Smooth muscle cell (in vitro differentiated cells): ENCODE measurements at regions not wholly inside any gene's neighbourhood (a gene's known extent, or its start where the extent isn't known, plus 50 kb on each side); places are given as distances from the start of the nearest gene placed in this dataset.
"Not testable (repeated sequence)": the region's sequence is repeated elsewhere in the genome, so short reads cannot be mapped to it uniquely, and the experiment has no call there.

Experiments used
- DNase-seq: peaks from one replicate; lab custom pipeline; 2025; ENCODE audit not compliant: unreplicated experiment; lab: John Stamatoyannopoulos, UW
- H2AFZ ChIP-seq: fragments of 200-600 bp; sonication (generic); 2 replicates; pipeline ENCODE4 v1.6.0; 2016; ENCODE audit warnings: antibody characterized with exemption, low read depth, mild to moderate bottlenecking
- H3F3A ChIP-seq: fragments of 200-600 bp; sonication (generic); 2 replicates; pipeline ENCODE4 v1.6.0; 2017; ENCODE audit warnings: antibody characterized with exemption, low read depth
- H3K27ac ChIP-seq: fragments of 200-600 bp; sonication (generic); 2 replicates; pipeline ENCODE4 v1.5.1; 2016; ENCODE audit warnings: low read depth, mild to moderate bottlenecking
- H3K27me3 ChIP-seq: fragments of 200-600 bp; sonication (generic); 2 replicates; pipeline ENCODE4 v1.6.1; 2016; ENCODE audit warnings: low read depth, mild to moderate bottlenecking
- H3K36me3 ChIP-seq: fragments of 200-600 bp; sonication (generic); 2 replicates; pipeline ENCODE4 v1.5.1; 2016; ENCODE audit warnings: low read depth
- H3K4me1 ChIP-seq: fragments of 200-600 bp; sonication (generic); 2 replicates; pipeline ENCODE4 v1.5.1; 2016; ENCODE audit warnings: low read depth
- H3K4me2 ChIP-seq: fragments of 200-600 bp; sonication (generic); 2 replicates; pipeline ENCODE4 v1.6.0; 2016; ENCODE audit warnings: mild to moderate bottlenecking
- H3K4me3 ChIP-seq: fragments of 200-600 bp; sonication (generic); 2 replicates; pipeline ENCODE4 v1.5.1; 2016; ENCODE audit warnings: mild to moderate bottlenecking
- H3K79me2 ChIP-seq: fragments of 200-600 bp; sonication (generic); 2 replicates; pipeline ENCODE4 v1.6.0; 2016; ENCODE audit warnings: low read depth, mild to moderate bottlenecking
- H3K9ac ChIP-seq: fragments of 200-600 bp; sonication (generic); 2 replicates; pipeline ENCODE4 v1.6.0; 2016; ENCODE audit warnings: low read depth
- H3K9me3 ChIP-seq: fragments of 200-600 bp; sonication (generic); replicated peaks from 2 replicates; pipeline ENCODE4 v1.5.1; 2016; ENCODE audit warnings: low read depth
- H4K20me1 ChIP-seq: fragments of 200-600 bp; sonication (generic); 2 replicates; pipeline ENCODE4 v1.6.0; 2016; ENCODE audit warnings: low read depth
- WGBS: methylation state at CpG from one replicate; pipeline ENCODE4 v1.1.7; 2016; ENCODE audit warnings: low lambda C conversion rate; 5-methylcytosine and 5-hydroxymethylcytosine counted together
- TF ChIP-seq, protein P1 (sequence below): fragments of 200-600 bp; sonication (generic); IDR thresholded peaks from 2 replicates; pipeline ENCODE4 v1.5.1; 2017; ENCODE audit warnings: borderline replicate concordance, mild to moderate bottlenecking, antibody characterized with exemption; ENCODE audit not compliant: insufficient read depth, poor library complexity, severe bottlenecking

DNA sequence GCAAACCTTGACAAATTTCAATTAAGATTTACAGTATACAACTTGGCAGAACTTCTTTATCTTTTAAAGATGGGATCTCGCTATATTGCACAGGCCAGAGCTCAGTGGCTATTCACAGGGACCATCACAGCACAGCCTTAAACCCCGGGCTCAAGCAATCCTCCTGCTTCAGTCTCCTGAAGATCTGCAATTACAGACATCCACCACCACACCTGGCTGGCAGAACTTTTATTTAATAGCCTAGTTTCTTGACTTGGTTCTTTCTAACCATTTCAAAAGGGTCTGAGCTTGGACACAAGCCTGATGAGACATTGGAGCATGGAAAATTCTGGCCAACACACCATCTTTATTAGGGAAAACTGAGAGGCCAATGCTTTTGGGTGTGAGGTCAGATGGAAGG, 151.6 kb upstream of the KCNG1 start:
- WGBS, result 86% methylated on average over 2 of the region's 2 CpGs

DNA sequence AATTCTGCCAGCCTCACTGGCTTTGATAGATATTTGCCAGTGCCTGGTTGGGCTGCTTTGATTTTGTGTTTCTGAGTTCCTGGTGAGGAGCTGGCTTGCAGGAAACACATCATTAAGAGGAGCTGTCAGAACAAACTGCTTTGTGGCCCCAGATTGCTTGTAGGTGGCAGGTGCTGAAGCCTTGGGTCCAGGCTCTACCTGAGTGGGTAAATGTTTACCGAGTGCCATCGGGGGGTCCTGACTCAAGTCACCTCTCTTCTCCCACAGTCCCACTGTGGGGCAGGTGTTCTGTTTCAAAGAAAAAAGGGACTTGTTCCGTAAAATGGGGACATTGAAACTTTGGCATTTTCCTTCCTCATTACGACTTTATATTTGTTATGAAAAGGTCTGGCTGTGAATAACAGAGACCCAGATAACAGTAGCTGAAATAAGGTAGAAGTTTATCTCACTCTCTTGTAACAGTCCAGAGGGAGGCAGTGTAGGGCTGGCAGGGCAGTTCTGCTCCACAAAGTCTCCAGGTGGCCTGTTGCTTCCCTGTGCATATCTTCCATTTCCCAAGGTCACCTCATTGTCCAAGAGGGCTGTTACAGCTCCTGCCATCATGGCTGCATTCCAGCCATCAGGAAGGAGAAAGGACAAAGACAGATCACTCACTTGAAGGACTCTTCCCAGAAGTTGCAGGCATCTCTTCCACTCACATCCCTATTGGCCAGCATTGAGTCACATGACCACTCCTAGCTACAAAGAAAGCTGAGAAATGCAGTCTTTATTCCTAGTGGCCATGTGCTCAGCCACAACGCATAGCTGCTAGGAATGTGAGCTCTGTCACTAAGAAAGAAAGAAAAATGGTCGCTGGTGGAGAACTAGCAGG, 149.9 kb upstream of the KCNG1 start:
- Histone ChIP-seq H3K27me3 (no peaks in the 10 kb centered on the region), H3K27ac (no peak overlapping the region), H2AFZ (no peak overlapping the region), H3K9ac (no peak overlapping the region), H3K79me2 (no peaks in the 10 kb centered on the region), H3K4me2 (no peak overlapping the region), H3K9me3 (no peaks in the 10 kb centered on the region), H3F3A (no peaks in the 10 kb centered on the region), H4K20me1 (no peaks in the 10 kb centered on the region), H3K4me3 (no peak overlapping the region), H3K36me3 (no peaks in the 10 kb centered on the region), H3K4me1 (no peaks in the 10 kb centered on the region)
- 91% methylated on average over 6 of the region's 6 CpGs for WGBS
- TF ChIP-seq, protein P1, sequence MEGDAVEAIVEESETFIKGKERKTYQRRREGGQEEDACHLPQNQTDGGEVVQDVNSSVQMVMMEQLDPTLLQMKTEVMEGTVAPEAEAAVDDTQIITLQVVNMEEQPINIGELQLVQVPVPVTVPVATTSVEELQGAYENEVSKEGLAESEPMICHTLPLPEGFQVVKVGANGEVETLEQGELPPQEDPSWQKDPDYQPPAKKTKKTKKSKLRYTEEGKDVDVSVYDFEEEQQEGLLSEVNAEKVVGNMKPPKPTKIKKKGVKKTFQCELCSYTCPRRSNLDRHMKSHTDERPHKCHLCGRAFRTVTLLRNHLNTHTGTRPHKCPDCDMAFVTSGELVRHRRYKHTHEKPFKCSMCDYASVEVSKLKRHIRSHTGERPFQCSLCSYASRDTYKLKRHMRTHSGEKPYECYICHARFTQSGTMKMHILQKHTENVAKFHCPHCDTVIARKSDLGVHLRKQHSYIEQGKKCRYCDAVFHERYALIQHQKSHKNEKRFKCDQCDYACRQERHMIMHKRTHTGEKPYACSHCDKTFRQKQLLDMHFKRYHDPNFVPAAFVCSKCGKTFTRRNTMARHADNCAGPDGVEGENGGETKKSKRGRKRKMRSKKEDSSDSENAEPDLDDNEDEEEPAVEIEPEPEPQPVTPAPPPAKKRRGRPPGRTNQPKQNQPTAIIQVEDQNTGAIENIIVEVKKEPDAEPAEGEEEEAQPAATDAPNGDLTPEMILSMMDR, result no peak
- no peak for DNase-seq

More for the DNA sequence above, 151.6 kb upstream of the KCNG1 start:
- Histone ChIP-seq H3K4me2 (no peak overlapping the region), H2AFZ (no peak overlapping the region), H3K36me3 (no peaks in the 10 kb centered on the region), H4K20me1 (no peaks in the 10 kb centered on the region), H3K27ac (no peak overlapping the region), H3K9me3 (no peaks in the 10 kb centered on the region), H3K9ac (no peak overlapping the region), H3K4me3 (no peak overlapping the region), H3K4me1 (no peaks in the 10 kb centered on the region), H3F3A (no peaks in the 10 kb centered on the region), H3K79me2 (no peaks in the 10 kb centered on the region), H3K27me3 (no peaks in the 10 kb centered on the region)
- TF ChIP-seq, protein P1, result no peak
- no peak for DNase-seq

DNA sequence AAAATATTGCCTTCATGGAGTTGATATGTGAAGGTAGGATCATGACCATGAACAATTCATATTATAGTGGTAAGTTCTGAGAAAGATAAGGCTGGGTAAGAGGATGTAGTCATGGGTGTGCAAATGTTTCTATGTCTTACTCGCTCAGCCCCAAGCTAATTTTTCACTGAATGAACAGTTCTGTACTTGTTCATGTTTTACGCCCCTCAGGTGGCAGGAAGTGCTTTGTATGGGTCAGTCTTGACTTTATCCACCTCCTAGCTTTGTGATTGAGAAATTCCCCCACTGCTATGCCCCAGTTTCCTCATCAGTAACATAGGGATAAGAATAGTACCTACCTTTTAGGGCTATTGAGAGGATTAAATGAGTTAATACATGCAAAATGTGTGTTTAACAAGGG, 148.2 kb upstream of the KCNG1 start:
- Histone ChIP-seq H3K27ac (no peak overlapping the region), H3K27me3 (no peaks in the 10 kb centered on the region), H3K4me3 (no peak overlapping the region), H4K20me1 (no peaks in the 10 kb centered on the region), H3K79me2 (no peaks in the 10 kb centered on the region), H3K36me3 (no peaks in the 10 kb centered on the region), H3K9me3 (no peaks in the 10 kb centered on the region), H3K4me2 (no peak overlapping the region), H3F3A (no peaks in the 10 kb centered on the region), H2AFZ (no peak overlapping the region), H3K4me1 (no peaks in the 10 kb centered on the region), H3K9ac (no peak overlapping the region)
- no peak for DNase-seq
- TF ChIP-seq, protein P1, result no peak
- whole genome bisulfite sequencing, result 93% methylated on average over 2 of the region's 2 CpGs

DNA sequence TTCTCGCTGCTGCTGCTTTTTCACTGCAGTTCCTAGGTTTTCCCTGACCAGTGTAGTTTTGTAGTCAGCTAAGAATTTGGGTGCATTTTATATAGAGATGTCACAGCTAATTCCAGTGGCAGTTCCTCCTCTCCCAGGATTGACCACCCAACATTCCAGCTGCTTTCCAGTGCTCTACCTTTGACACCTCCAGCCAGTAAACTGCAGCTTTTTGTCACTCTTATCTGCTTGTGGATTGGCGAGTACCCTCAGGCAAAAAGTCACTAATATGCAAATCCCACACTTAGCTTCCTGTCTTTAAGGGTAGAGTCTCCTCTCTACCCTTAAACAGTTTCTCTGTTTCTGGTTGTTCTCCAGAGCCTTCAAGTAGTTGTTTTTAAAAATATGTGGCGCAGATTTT, 146.9 kb upstream of the KCNG1 start:
- no peaks in the 10 kb centered on the region for H3K79me2 ChIP-seq
- TF ChIP-seq, protein P1, result no peak
- no peaks in the 10 kb centered on the region for H3F3A ChIP-seq
- H3K9me3 ChIP-seq, result no peaks in the 10 kb centered on the region
- H3K27ac ChIP-seq, result no peak overlapping the region
- 66% methylated on average over 3 of the region's 3 CpGs for WGBS
- H3K4me1 ChIP-seq, result no peaks in the 10 kb centered on the region
- H3K27me3 ChIP-seq, result no peaks in the 10 kb centered on the region
- DNase-seq, result no peak
- H3K4me3 ChIP-seq, result no peak overlapping the region
- H2AFZ ChIP-seq, result no peak overlapping the region
- H3K4me2 ChIP-seq, result no peak overlapping the region
- H3K36me3 ChIP-seq, result no peaks in the 10 kb centered on the region
- H3K9ac ChIP-seq, result no peak overlapping the region
- no peaks in the 10 kb centered on the region for H4K20me1 ChIP-seq

- H3K9ac ChIP-seq, H3K9me3 ChIP-seq, H3K4me2 ChIP-seq, H4K20me1 ChIP-seq, H3K4me3 ChIP-seq, DNase-seq, H3K36me3 ChIP-seq, H3K27me3 ChIP-seq, H3F3A ChIP-seq, H2AFZ ChIP-seq, H3K27ac ChIP-seq, H3K79me2 ChIP-seq, H3K4me1 ChIP-seq: not testable (repeated sequence)
- WGBS, result 88% methylated on average over 4 of the region's 4 CpGs
These were observed 145.0 kb upstream of the KCNG1 start for GRCh38 chr20:51167911-51168310.
